NCI-H2081 treated with DMSO at 0.1 percent for 48 hours (cell line): ENCODE measurements at regions not wholly inside any gene's neighbourhood (a gene's known extent, or its start where the extent isn't known, plus 50 kb on each side); places are given as distances from the start of the nearest gene placed in this dataset.
"Not testable (repeated sequence)": the region's sequence is repeated elsewhere in the genome, so short reads cannot be mapped to it uniquely, and the experiment has no call there.

Source experiments
- DNase-seq: peaks from one replicate; lab custom pipeline; 2025; lab: John Stamatoyannopoulos, UW

DNA sequence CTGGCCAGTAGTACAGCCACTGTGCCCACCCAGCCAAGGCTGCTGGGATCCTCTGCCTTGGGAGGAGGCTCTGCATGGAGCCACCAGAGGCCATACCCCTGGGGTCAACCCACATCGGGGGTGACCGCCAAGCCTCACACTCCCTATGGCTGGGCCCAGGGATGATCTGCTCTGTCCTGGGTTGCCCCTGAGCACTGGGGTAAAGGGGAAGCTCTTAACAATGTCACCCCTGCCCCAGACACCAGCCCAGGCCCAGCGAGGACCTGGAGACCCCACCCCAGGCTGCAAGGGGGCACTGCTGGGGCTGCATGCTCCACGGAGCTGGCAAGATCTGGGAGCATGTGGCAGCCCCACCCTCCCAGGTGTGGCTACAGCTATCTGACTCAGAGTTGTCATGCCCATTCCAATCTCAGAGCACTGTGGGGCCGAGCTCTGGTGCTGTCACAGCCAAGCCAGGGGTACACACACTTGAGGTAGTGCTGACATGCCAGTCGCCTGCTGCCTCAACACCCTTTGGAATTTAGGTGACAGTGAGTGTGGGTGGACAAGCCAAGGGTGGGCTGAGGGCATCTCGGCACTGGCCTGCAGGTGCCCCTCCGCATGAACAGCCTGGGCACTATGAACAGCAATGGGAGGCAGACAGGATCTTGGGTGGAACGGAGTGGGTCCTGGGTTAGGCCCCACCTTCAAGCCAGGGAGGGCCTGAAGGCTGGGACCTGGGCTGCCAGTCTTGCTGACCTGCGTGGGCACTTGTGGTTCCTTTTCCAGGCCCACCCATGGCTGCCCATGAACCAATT, 427.7 kb downstream of the LRRIQ3 start:
- no peak for DNase-seq

DNA sequence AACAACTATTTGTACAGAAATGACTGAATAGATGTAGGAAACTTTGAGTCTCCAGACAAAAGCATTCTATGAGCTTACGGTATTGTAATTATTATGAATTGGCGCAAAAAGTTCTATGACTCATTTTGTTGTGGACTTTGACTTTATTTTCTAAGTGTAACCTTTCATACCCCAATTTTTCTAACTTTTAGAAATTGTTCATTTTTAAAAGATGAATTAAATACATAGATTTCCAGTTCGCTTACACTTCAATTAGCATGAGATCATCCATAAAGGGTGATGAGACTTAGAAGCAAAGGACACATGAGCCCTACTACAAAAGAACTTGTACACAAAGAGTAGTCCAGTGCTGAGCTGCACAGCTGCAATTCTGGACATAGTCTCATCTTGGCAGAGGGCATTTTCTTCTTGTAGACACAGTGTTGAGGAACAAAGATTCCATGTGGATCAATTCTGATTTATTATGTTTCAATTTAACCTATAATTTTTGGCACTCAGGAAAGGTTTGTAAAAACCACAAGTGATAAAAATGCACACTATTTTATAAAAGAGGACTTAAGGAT, 431.1 kb downstream of the LRRIQ3 start:
- no peak for DNase-seq

DNA sequence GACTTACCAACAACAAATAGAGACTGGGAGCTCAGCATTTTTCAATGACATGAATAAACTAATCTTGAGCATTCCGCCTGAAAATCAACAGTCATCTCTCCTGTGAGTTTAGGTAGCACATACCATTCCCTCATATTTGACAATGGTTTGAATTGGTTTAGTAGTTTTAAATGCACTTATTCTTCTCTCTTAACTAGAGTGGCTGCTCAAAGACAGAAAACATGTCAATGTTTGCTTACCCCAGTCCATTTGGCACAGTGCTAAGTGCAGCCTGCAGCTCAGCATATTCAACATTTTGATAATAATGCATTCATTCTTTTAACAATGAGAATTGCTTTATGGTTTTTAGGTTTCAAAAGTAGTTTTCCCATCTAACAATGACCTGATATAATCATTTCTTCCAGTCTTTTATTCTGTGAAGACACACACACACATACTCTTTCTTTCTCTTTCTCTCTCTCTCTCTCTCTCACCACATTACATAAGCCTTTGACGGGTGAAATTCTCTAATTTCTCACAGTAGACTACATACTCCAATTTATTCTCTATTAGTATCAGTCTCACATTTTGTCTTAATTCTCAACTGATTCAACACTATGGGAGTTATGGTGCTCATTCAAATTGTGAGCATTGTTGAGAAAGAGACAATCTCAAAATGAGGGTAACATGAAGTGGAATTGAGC, 432.3 kb downstream of the LRRIQ3 start:
- no peak for DNase-seq

DNA sequence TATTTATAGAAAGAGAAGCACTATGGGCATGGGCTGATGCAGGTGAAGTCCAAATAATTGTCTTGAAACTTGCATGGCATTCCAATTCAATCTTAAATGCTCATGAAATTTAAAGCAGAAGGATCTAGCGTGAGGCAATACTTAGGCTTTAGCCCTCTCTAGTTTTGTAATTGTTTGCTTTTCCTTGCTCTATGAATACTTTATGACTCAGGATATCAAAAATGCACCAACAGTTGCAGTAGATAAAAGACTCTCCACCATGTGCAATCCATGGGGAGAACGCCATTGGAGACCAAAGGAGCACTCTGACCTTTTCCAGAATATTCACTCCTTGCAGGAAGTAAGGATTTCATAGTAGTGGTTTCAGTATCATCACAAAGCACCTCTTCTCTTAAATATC, 436.4 kb downstream of the LRRIQ3 start:
- DNase-seq, result no peak

DNA sequence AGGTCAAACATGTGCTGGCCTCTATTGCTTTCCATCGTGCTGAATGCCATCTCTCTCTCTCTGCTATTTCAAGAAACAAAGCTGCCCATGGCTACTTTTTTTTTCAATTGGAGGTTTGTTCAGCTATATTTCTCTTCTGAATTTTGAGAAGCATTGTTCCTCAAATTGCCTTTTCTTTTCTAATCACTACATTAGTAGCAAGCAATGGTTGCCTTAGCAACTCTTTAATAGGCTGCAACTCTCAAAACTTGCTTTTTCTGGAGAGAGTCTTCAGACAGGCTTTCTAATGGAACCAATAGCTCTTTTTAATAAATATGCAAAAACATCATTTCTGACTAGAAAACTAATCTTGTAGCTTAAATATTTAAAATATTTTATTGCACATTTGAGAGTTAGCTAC, 439.0 kb downstream of the LRRIQ3 start:
- no peak for DNase-seq

DNA sequence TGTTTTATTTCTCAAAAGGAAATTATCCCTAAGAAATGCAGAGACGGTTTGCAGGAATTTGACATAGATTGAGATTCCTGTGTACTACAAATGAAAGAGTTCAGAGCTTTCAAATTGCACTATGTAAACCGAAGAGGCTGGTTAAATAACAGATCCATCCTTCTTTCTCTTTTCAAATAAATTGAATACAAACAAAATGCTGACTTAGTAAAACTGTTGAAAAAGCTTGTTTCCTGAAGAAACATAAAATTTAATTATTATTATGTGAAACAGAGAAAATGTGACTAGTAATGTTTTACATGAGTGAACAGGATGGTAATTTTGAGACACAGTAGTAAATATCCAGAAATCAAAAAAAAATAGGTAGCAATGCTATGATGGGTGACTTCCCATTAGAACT, 441.2 kb downstream of the LRRIQ3 start:
- DNase-seq, result no peak

DNA sequence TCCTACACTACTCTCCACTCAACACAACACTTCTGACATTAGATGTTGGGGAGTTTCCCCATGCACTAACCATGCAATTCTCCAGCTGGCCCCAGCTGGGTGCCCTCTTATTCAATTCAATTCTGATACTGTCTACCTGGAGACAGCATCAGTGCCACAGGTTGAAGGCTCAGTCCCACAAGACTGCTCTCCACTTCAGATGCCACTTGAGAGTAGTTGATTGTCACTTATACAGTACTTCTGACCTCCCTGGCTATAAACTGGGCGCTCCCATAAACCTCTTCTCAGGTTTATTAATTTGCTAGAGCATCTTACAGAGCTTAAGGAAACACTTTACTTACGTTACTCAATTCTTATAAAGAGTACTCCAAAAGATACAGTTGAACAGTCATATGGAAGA, 442.3 kb downstream of the LRRIQ3 start:
- no peak for DNase-seq

DNA sequence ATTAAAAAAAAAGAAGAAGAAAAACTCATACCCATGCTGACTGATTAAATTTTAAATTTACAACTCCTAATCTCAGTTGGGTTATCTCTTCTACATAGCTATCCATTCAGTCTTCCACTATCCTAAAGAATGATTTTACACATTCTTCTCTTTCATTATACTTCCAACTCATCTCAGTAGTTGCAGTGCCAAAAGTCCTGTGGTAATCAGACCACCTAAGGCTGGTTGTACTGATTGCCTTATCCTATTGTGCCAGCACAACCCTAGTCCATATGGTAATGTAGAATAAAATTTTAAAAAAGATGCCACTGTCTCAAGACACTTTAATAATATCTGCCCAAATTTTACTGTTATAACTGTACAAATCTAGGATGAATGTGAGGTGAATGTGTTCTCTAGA, 448.0 kb downstream of the LRRIQ3 start:
- no peak for DNase-seq

DNA sequence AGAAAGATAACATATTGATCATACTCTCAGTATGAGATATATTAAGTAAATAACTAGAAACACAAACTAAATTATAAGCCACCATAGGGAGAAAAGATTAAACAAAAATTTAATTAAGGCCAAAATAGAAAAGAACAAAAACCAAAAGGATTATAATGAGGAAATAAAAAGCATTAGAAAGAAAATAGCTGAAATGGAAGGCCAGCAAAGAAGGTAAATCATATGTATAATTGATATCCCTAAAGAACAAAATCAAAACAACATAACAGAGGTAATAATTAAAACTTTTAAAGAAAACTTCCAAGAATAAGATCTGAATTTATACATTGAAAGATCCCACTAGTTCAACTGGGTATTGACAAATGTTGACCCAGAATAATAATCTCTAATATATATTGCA, 453.0 kb downstream of the LRRIQ3 start:
- no peak for DNase-seq

DNA sequence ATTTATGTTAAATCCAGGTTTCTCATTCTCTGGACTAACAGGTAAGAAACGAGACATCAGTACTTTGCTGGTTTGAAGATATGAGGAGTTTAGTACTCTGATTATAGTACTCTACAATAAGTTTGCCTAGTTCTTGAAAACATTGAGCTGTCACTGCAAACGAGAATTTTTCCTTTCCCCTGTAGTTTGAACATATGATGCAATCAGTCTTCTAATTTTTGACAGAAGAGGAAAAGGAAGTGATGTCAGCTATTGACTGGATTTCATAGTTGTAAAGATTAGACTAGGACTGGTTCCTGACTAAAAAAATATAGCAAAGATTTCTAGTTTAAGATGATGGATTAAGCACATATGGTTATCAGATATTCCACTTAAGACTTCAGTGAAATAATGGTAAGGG, 461.9 kb downstream of the LRRIQ3 start:
- DNase-seq, result no peak

DNA sequence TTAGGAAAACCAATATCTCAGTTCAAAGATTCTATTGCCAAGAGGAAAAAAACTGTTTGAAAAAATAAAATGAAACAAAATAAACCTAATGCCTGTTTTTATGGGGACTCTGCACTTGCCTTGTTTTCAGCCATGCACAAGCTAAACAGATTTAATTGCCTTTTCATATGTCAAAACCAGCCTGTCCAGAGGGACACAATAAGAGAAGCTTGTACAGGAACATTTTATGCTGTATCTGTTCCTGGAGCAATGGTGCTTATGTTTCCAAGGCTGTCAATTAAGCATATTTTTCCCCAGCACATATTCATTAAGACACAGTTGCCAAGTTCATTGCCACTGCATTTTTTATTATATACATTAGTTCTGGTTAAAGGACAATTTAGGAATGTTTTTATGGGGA, 470.9 kb downstream of the LRRIQ3 start:
- DNase-seq, result no peak

DNA sequence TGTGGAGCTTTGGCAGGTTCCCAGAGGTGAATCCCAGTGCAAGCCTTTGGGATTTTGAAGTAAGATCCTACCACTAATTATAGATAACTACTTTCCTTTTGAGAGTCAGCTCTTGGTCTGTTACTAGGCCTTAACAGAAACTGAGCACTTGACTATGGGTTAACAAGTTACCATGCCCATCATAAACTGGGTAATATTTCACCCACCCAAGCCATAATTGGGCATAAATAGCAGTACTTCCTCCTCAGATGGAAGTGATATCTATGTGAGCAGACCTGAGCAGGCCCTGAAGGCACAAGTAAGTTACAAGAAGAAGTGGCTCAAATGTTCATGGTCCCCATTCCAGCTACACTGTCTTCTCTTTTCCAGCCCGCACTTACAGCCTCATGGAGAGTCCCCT, 475.9 kb downstream of the LRRIQ3 start:
- no peak for DNase-seq

DNA sequence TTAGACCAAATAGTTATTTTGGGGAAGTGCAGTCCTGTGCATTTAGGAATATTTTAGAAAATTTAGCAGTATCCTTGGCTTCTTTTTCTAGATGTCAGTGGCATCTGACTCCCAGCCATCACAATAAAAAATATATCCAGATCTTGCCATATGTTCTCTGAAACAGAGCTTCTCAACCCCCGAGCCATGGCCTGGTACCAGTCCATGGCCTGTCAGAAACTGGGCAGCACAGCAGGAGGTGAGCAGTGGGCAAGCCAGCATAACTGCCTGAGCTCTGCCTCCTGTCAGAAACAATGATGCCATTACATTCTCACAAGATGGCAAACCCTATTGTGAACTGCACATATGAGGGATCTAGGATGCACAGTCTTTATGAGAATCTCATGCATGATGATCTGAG, 480.0 kb downstream of the LRRIQ3 start:
- no peak for DNase-seq

DNA sequence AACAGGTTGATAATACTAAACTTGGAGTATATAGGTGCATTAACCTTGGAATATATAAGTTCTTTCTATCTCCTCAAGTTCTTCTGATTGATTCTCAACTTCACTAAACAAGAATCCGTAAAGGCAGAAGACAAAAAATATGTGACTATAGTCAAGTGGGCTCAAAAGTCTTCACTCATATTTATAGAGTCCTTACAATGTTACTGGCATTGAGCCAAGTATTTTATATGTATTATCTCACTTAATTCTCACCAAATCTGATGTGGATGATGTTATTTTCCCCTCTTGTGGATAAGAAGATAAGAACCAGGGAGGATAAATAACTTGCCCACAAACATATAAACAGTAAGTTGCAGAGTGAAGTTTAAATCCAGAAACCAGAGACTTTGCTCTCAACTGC, 486.9 kb downstream of the LRRIQ3 start:
- no peak for DNase-seq

DNA sequence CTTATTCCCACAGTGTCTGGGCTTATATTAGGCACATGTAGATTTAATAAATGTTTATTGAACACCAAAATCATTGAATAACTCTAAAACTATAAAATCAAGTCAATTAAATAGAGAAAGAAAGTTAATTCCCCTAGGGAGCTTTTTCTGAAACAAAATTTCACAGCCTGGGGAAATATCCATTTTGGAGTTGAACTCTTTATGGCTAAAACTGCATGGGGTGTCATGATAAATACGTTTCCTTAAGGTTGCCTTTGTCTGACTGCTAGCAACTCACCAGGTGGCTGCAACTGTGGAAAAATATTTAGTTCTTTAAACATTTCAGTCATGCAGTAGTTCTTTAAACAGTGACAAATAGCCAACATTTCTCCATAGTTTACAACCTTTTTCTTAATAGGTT, 496.1 kb downstream of the LRRIQ3 start:
- no peak for DNase-seq

DNA sequence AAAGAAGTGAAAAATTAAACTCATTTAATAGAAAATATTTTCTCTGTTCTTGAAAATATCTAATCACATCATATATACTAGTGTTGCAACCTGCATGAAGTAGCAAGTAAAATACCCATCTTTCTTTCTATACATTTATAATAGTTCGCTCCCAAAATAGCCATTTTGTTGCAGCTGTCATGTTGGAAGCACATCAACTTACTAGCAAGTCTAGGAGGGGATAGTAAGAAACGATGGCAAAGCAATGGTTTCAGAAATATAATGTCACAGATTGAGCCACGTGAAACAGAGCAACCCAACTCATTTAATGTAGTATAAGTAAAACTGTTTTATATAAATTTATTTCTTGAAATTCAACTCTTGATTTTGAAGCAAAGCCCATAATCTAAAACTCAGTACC, 521.8 kb downstream of the LRRIQ3 start:
- no peak for DNase-seq

DNA sequence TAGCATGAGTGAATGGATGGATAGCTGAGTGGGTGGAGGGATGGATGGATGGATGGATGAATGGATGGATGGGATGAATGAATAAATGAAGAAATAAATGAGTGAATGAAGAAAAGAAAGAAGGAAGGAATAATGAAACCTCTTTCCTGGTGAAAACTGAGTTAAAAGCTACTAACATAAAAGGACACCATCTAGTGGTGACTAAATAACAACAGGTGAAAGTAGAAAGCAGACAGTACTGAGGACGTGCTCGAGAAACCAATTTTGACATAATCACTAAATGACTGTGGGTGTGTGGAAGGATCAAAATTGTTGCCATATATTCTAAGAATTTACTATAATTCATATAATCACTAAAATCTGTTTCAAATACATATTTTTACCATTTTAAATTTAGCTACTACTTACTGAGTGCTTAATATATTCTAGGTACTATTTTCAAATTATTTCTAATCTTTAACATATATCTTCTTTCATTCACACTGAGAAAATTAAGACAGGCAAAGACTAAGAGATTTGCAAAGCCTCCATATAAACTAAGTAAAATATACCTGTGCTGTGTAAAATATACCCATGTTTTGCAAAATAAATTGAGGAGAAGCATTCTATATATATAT, 522.9 kb downstream of the LRRIQ3 start:
- DNase-seq, result peak; percentile 34

DNA sequence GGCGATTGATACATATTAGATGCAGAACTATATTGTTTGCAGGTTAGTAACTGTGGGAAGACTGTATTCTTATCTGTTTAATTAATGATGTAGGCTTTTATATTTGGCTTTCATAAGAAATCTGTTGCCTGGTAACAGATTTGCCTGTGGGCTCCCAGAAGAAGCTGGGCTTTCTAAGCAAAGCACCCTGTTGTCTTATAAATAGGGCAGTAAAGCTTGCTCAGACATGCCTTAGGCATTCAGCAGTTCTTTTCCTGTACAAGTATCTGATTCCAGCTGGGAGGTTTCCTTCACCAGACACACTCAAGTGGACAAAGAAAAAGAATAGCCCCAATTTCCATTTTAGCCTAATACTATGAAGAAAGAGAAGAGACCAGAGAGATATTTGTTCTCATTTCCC, 524.0 kb downstream of the LRRIQ3 start:
- DNase-seq, result no peak

DNA sequence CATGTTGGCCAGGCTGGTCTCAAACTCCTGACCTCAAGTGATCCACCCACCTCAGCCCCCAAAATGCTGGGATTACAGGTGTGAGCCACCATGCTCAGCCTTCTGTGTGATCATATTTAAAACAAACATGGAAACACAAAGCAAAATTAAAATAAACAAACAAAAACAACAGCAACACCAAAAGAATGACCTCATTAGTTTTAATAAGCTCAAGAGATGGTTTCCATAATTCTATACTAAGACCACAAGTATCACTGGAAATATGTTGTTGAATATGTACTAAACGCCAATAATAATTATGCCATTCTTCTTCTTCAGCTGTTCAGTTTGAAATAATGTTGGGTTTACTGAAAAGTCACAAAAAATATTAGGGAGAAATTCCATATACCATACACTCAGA, 526.4 kb downstream of the LRRIQ3 start:
- DNase-seq, result no peak

DNA sequence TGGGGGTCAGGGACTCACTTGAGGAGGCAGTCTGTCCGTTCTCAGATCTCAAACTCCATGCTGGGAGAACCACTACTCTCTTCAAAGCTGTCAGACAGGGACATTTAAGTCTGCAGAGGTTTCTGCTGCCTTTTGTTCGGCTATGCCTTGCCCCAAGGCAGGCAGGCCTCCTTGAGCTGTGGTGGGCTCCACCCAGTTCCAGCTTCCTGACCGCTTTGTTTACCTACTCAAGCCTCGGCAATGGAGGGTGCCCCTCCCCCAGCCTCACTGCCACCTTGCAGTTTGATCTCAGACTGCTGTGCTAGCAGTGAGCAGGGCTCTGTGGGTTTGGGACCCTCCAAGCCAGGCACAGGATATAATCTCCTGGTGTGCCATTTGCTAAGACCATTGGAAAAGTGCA, 530.0 kb downstream of the LRRIQ3 start:
- DNase-seq, result not testable (repeated sequence)

DNA sequence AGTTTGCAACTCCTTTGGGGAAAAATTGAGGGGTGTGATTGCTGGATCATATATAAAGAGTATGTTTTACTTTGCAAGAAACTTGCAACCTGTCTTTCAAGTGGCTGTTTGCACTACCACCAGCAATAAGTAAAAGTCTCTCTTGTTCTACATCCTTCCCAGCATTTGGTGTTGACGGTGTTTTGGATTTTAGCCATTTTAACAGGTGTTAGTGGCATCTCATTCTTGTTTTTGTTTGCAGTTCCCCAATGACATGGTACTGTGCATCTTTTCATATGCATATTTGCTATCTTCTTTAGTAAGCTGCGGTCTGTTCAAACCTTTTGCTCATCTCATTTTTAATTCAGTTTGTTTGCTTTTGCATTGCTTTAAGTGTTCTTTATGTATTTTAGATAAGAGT, 535.5 kb downstream of the LRRIQ3 start:
- DNase-seq, result no peak

DNA sequence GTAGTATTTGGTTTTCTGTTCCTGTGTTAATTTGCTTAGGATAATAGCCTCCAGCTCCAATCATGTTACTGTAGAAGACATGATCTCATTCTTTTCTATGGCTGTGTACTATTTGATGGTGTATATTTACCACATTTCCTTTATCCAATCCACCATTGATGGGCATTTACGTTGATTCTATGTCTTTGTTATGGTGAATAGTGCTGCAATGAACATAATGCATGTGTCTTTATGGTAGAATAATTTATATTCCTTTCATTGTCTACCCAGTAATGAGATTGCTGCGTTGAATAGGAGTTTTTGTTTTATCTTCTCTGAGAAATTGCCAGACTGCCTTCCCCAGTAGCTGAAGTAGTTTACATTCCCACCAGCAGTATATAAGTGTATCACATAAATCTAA, 538.8 kb downstream of the LRRIQ3 start:
- DNase-seq, result peak; percentile 32

DNA sequence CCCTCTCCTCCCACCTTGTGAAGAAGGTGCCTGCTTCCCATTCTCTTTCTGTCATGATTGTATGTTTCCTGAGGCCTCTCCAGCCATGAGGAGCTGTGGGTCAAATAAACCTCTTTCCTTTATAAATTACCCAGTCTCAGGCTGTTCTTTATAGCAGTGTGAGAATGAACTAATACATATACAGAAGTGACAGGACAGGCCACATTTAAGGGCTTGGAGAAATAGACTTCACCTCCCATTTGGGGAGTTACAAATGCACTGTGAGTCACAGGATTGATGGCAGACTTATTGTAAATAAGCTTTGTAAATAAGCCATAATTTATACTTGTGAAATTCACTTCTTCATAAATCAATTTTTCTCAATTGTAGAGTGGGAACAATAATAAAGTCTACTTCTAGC, 543.3 kb downstream of the LRRIQ3 start:
- DNase-seq, result no peak
